Activated naive CD4-positive, alpha-beta T cell treated with anti-CD3 and anti-CD28 coated beads, Interleukin-2, amount 50 U/mL, for 72 hours (primary cell): ENCODE measurements at regions not wholly inside any gene's neighbourhood (a gene's known extent, or its start where the extent isn't known, plus 50 kb on each side); places are given as distances from the start of the nearest gene placed in this dataset.

ENCODE experiments used
- ATAC-seq, 2 donors: fragments of 150-1000 bp; cut with Tn5 transposase; 2 replicates each; pipeline ENCODE4 v1.10.0; 2021; ENCODE audit warnings: mild to moderate bottlenecking in 2 of 2, moderate library complexity in 2 of 2
- DNase-seq, 2 donors: peaks; one replicate each; pipeline ENCODE4 v3.0.0; 2021 to 2022; ENCODE audit warnings: low spot score in 2 of 2
- H3K27ac Mint-ChIP-seq, 2 donors: one replicate each; pipeline ENCODE4 v1.8.0; 2022; ENCODE audit warnings: mild to moderate bottlenecking in 2 of 2, mixed read lengths in 2 of 2
- H3K36me3 Mint-ChIP-seq, 2 donors: one replicate each; pipeline ENCODE4 v1.8.0; 2022; ENCODE audit warnings: mixed read lengths in 2 of 2
- H3K9me3 Mint-ChIP-seq, 2 donors: one replicate each; pipeline ENCODE4 v1.8.0; 2022; ENCODE audit warnings: mixed read lengths in 2 of 2

- Mint-ChIP-seq H3K36me3 (no peaks in the 10 kb centered on the region), H3K9me3 (no peaks in the 10 kb centered on the region), H3K27ac (no peak overlapping the region)
Measured at GRCh38 chr20:58069796-58070663, 158.4 kb downstream of the ANKRD60 start.

GRCh38 chr20:58069207-58069606 is 159.2 kb downstream of the ANKRD60 start:
- Mint-ChIP-seq H3K27ac (no peak overlapping the region), H3K36me3 (no peaks in the 10 kb centered on the region), H3K9me3 (no peaks in the 10 kb centered on the region)
- no peak for ATAC-seq
- no peak for DNase-seq

More at GRCh38 chr20:58069796-58070663, 158.4 kb downstream of the ANKRD60 start:
- DNase-seq (no peak), ATAC-seq (no peak)

- ATAC-seq: no peak
- no peak overlapping the region for H3K27ac Mint-ChIP-seq
- DNase-seq: no peak
- H3K9me3 Mint-ChIP-seq: peaks cover 7 to 9% of the 10 kb centered on the region in 2 donors
- H3K36me3 Mint-ChIP-seq: no peaks in the 10 kb centered on the region
Measured at GRCh38 chr20:58065508-58066361, 162.7 kb downstream of the ANKRD60 start.

GRCh38 chr20:58064411-58065010 is 163.9 kb downstream of the ANKRD60 start:
- Mint-ChIP-seq H3K9me3 (peaks cover 7 to 9% of the 10 kb centered on the region in 2 donors), H3K36me3 (no peaks in the 10 kb centered on the region), H3K27ac (no peak overlapping the region)
- ATAC-seq: no peak
- no peak for DNase-seq

GRCh38 chr20:58059260-58059544 is 169.3 kb downstream of the ANKRD60 start:
- no peak for ATAC-seq
- H3K27ac Mint-ChIP-seq: no peak overlapping the region

GRCh38 chr20:58058421-58059259 is 169.8 kb downstream of the ANKRD60 start:
- no peak for ATAC-seq
- peaks cover 7 to 9% of the 10 kb centered on the region in 2 donors for H3K9me3 Mint-ChIP-seq
- H3K36me3 Mint-ChIP-seq: no peaks in the 10 kb centered on the region
- H3K27ac Mint-ChIP-seq: no peak overlapping the region
- DNase-seq: no peak

More at GRCh38 chr20:58059260-58059544, 169.3 kb downstream of the ANKRD60 start:
- Mint-ChIP-seq H3K36me3 (no peaks in the 10 kb centered on the region), H3K9me3 (peaks cover 7 to 9% of the 10 kb centered on the region in 2 donors)
- no peak for DNase-seq

- no peak for DNase-seq
- H3K36me3 Mint-ChIP-seq: no peaks in the 10 kb centered on the region
Measured at GRCh38 chr20:58056921-58057686, 171.3 kb downstream of the ANKRD60 start.

GRCh38 chr20:58056021-58056591 is 172.3 kb downstream of the ANKRD60 start:
- Mint-ChIP-seq H3K9me3 (peaks cover 0 to 4% of the 10 kb centered on the region in 2 donors), H3K27ac (no peak overlapping the region), H3K36me3 (peaks cover 0 to 5% of the 10 kb centered on the region in 2 donors)
- ATAC-seq (no peak), DNase-seq (no peak)

More at GRCh38 chr20:58056921-58057686, 171.3 kb downstream of the ANKRD60 start:
- H3K27ac Mint-ChIP-seq: no peak overlapping the region
- H3K9me3 Mint-ChIP-seq: peaks cover 0 to 3% of the 10 kb centered on the region in 2 donors
- ATAC-seq: no peak

- no peak overlapping the region for H3K27ac Mint-ChIP-seq
- ATAC-seq (no peak), DNase-seq (no peak)
- H3K36me3 Mint-ChIP-seq: peaks cover 0 to 5% of the 10 kb centered on the region in 2 donors
- H3K9me3 Mint-ChIP-seq: peaks cover 0 to 8% of the 10 kb centered on the region in 2 donors
Measured at GRCh38 chr20:58054780-58055373, 173.6 kb downstream of the ANKRD60 start.

GRCh38 chr20:58054082-58054779 is 174.2 kb downstream of the ANKRD60 start:
- H3K36me3 Mint-ChIP-seq: peaks cover 0 to 5% of the 10 kb centered on the region in 2 donors

GRCh38 chr20:58053391-58054055 is 174.9 kb downstream of the ANKRD60 start:
- peaks cover 0 to 8% of the 10 kb centered on the region in 2 donors for H3K9me3 Mint-ChIP-seq
- H3K36me3 Mint-ChIP-seq: peaks cover 0 to 5% of the 10 kb centered on the region in 2 donors
- ATAC-seq: no peak
- H3K27ac Mint-ChIP-seq: no peak overlapping the region
- DNase-seq: no peak

More at GRCh38 chr20:58054082-58054779, 174.2 kb downstream of the ANKRD60 start:
- peaks cover 0 to 8% of the 10 kb centered on the region in 2 donors for H3K9me3 Mint-ChIP-seq
- DNase-seq (no peak), ATAC-seq (no peak)
- no peak overlapping the region for H3K27ac Mint-ChIP-seq

GRCh38 chr20:58051367-58051766 is 177.1 kb downstream of the ANKRD60 start:
- H3K9me3 Mint-ChIP-seq: peaks cover 0 to 8% of the 10 kb centered on the region in 2 donors
- no peak overlapping the region for H3K27ac Mint-ChIP-seq
- ATAC-seq (no peak), DNase-seq (no peak)
- peaks cover 0 to 5% of the 10 kb centered on the region in 2 donors for H3K36me3 Mint-ChIP-seq

GRCh38 chr20:58048096-58048702 is 180.3 kb downstream of the ANKRD60 start:
- Mint-ChIP-seq H3K27ac (no peak overlapping the region), H3K9me3 (peaks cover 0 to 8% of the 10 kb centered on the region in 2 donors), H3K36me3 (peaks cover 0 to 5% of the 10 kb centered on the region in 2 donors)
- DNase-seq (no peak), ATAC-seq (no peak)
